PFSK-1 (cell line): ENCODE measurements at regions not wholly inside any gene's neighbourhood (a gene's known extent, or its start where the extent isn't known, plus 50 kb on each side); places are given as distances from the start of the nearest gene placed in this dataset.

Source experiments
- FOXP2 ChIP-seq: optimal IDR thresholded peaks from 2 replicates; pipeline ENCODE3; 2011; ENCODE audit warnings: borderline replicate concordance, control low read depth, inconsistent platforms; ENCODE audit not compliant: insufficient read depth; ENCODE audit errors: extremely low read length, extremely low read depth
- POLR2AphosphoS5 ChIP-seq: IDR thresholded peaks from 2 replicates; pipeline ENCODE4 v1.6.1; 2012; ENCODE audit warnings: low read depth, mild to moderate bottlenecking, control low read depth, low read length, moderate library complexity
- REST ChIP-seq, 2 experiments: IDR thresholded peaks; 2 replicates each; pipeline versions ENCODE4 v1.6.1 to v1.8.0; 2011 to 2012; ENCODE audit warnings: low read depth in 2 of 2, low read length in 2 of 2, control low read depth in 1 of 2, inconsistent platforms in 1 of 2, mild to moderate bottlenecking in 1 of 2, moderate library complexity in 1 of 2; ENCODE audit not compliant: insufficient read depth in 1 of 2
- SIN3A ChIP-seq: IDR thresholded peaks from 2 replicates; pipeline ENCODE4 v1.6.1; 2012; ENCODE audit warnings: mild to moderate bottlenecking, low read length, moderate library complexity, borderline replicate concordance; ENCODE audit not compliant: insufficient read depth
- TAF1 ChIP-seq: IDR thresholded peaks from 2 replicates; pipeline ENCODE4 v1.6.1; 2012; ENCODE audit warnings: low read length, control low read depth, borderline replicate concordance; ENCODE audit not compliant: insufficient read depth

GRCh38 chr6:91099479-91099878 is 512.6 kb upstream of the MAP3K7 start:
- TF ChIP-seq POLR2AphosphoS5 (no peak), SIN3A (no peak), REST (IDR thresholded peaks at IDR 0.05; ENCODE audit: insufficient read depth in 1 of 2, low read depth in 2 of 2, low read length in 2 of 2) (no peak), FOXP2 (no peak), TAF1 (no peak)

- TF ChIP-seq POLR2AphosphoS5 (no peak), SIN3A (no peak), REST (IDR thresholded peaks at IDR 0.05; ENCODE audit: insufficient read depth in 1 of 2, low read depth in 2 of 2, low read length in 2 of 2) (no peak), TAF1 (no peak), FOXP2 (no peak)
These were observed 511.1 kb upstream of the MAP3K7 start for GRCh38 chr6:91098006-91098405.

DNA sequence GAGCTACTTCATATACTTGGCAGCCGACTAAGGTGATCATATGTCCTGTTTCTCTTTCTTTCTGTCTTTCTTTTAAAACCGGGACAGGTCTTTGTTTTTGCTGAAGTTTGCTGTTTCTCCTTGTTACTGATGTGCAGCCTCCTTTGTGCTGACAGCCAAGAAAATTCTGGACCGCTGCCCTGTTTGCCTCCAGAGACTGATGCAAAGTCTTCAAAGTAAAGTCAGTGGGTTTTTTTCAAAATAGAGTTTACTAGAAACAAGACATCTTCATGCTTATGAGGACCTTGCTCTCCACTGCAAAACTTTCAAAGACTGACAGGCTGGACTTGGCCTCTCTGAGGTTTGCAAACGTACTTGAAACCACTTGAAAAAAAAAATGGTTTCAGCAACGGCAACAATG is 510.5 kb upstream of the MAP3K7 start:
- no peak for TF ChIP-seq REST (IDR thresholded peaks at IDR 0.05; ENCODE audit: insufficient read depth in 1 of 2, low read depth in 2 of 2, low read length in 2 of 2)
- no peak for TF ChIP-seq FOXP2
- no peak for TF ChIP-seq TAF1
- TF ChIP-seq SIN3A, result no peak
- no peak for TF ChIP-seq POLR2AphosphoS5

GRCh38 chr6:91094806-91095475 is 508.1 kb upstream of the MAP3K7 start:
- TF ChIP-seq SIN3A, result no peak
- no peak for TF ChIP-seq TAF1
- TF ChIP-seq POLR2AphosphoS5, result no peak
- no peak for TF ChIP-seq REST (IDR thresholded peaks at IDR 0.05; ENCODE audit: insufficient read depth in 1 of 2, low read depth in 2 of 2, low read length in 2 of 2)

DNA sequence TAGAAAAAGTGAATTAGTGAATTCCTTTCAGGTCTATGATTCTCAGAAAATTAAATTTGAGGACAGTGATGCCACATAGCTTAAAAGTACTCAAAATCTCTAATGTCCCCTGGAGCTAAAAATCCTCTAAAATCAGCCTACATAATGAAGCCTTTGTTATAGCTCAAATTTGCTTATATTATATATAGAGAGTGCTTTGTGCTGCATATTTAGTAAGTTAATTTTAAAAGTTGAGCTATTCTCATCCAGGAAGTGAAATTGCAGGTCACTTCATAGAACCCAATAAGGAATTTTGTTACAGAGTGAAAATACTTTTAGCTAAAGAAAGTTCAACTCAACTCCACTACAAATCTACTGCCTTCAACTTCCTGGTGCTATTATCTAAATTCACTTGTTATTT is 507.5 kb upstream of the MAP3K7 start:
- TF ChIP-seq TAF1 (no peak), REST (IDR thresholded peaks at IDR 0.05; ENCODE audit: insufficient read depth in 1 of 2, low read depth in 2 of 2, low read length in 2 of 2) (no peak), SIN3A (no peak), FOXP2 (no peak)
